H1 (cell line): ENCODE measurements at regions not wholly inside any gene's neighbourhood (a gene's known extent, or its start where the extent isn't known, plus 50 kb on each side); places are given as distances from the start of the nearest gene placed in this dataset.

Experiments used
- CTCF ChIA-PET: fragments of 300-600 bp; sonication (Branson Sonifier 250); formaldehyde crosslinking; loops from one replicate; lab custom pipeline; 2021; ENCODE audit not compliant: partially characterized antibody; lab: Charles Lee
- POLR2A ChIA-PET: fragments of 300-600 bp; sonication (Branson Sonifier 250); formaldehyde crosslinking; loops from one replicate; lab custom pipeline; 2021; ENCODE audit warnings: inconsistent platforms; ENCODE audit not compliant: partially characterized antibody; lab: Charles Lee
- DNase-seq, 2 experiments: peaks; one replicate each; pipeline versions ENCODE4 v3.0.0 to v3.0.0-alpha.2; 2010 to 2022; ENCODE audit warnings: low spot score in 2 of 2, low read depth in 1 of 2, mixed read lengths in 1 of 2
- FAIRE-seq: peaks from 2 replicates; lab custom pipeline; 2011; peaks lifted over from hg19 to GRCh38; lab: Jason Lieb, UNC
- H2AFZ ChIP-seq: 2 replicates; pipeline ENCODE4 v1.8.1; 2012; ENCODE audit warnings: low read length, inconsistent platforms
- H2AK5ac ChIP-seq: 2 replicates; pipeline ENCODE4 v1.6.1; 2013; ENCODE audit warnings: low read depth, low read length
- H2BK120ac ChIP-seq: replicated peaks from 2 replicates; pipeline ENCODE3; 2013; ENCODE audit warnings: low read depth, low read length, inconsistent platforms
- H2BK12ac ChIP-seq: 2 replicates; pipeline ENCODE4 v1.6.1; 2013; ENCODE audit warnings: low read depth, low read length
- H2BK15ac ChIP-seq: 2 replicates; pipeline ENCODE4 v1.6.1; 2013; ENCODE audit warnings: low read length
- H2BK20ac ChIP-seq: 2 replicates; pipeline ENCODE4 v1.6.1; 2013; ENCODE audit warnings: low read length
- H2BK5ac ChIP-seq: 2 replicates; pipeline ENCODE4 v1.6.1; 2013; ENCODE audit warnings: low read depth, low read length
- H3K14ac ChIP-seq: 2 replicates; pipeline ENCODE4 v1.6.1; 2013; ENCODE audit warnings: inconsistent platforms; ENCODE audit not compliant: insufficient read length
- H3K18ac ChIP-seq: 2 replicates; pipeline ENCODE4 v1.6.1; 2013; ENCODE audit warnings: low read length; ENCODE audit errors: extremely low read depth
- H3K23ac ChIP-seq: 2 replicates; pipeline ENCODE4 v1.6.1; 2013; ENCODE audit warnings: inconsistent platforms; ENCODE audit not compliant: insufficient read length
- H3K23me2 ChIP-seq: 2 replicates; pipeline ENCODE4 v1.6.1; 2013; ENCODE audit warnings: low read depth, low read length
- H3K27ac ChIP-seq: 2 replicates; pipeline ENCODE4 v1.6.1; 2011; ENCODE audit warnings: low read depth, low read length, inconsistent platforms
- H3K27me3 ChIP-seq, 4 experiments: replicated peaks in 1 of 4; 1 replicate in 1 of 4; 2 replicates in 3 of 4; pipeline versions ENCODE4 v1.6.1 to v1.8.1; 2011 to 2013; ENCODE audit warnings: low read length in 3 of 4, mild to moderate bottlenecking in 3 of 4, inconsistent platforms in 2 of 4, mixed read lengths in 2 of 4, moderate library complexity in 1 of 4; ENCODE audit not compliant: control insufficient read depth in 3 of 4, insufficient read depth in 3 of 4; ENCODE audit errors: extremely low read depth in 1 of 4
- H3K36me3 ChIP-seq, 4 experiments: 2 replicates each; pipeline versions ENCODE4 v1.6.1 to v1.8.1; 2011 to 2013; ENCODE audit warnings: mild to moderate bottlenecking in 4 of 4, low read length in 3 of 4, moderate library complexity in 2 of 4, control low read depth in 1 of 4, inconsistent platforms in 1 of 4; ENCODE audit not compliant: insufficient read depth in 4 of 4, control insufficient read depth in 2 of 4
- H3K4ac ChIP-seq: replicated peaks from 2 replicates; pipeline ENCODE3; 2013; ENCODE audit warnings: low read length, low read depth, mixed read lengths, inconsistent platforms; ENCODE audit not compliant: insufficient read length
- H3K4me1 ChIP-seq, 4 experiments: replicated peaks in 1 of 4; 1 replicate in 1 of 4; 2 replicates in 3 of 4; pipeline versions ENCODE4 v1.6.1 to v1.8.1; 2011 to 2013; ENCODE audit warnings: low read length in 3 of 4, inconsistent platforms in 2 of 4, mixed read lengths in 1 of 4; ENCODE audit not compliant: insufficient read depth in 4 of 4, control insufficient read depth in 3 of 4
- H3K4me2 ChIP-seq, 2 experiments: 2 replicates each; pipeline versions ENCODE4 v1.6.1 to v1.8.1; 2011 to 2013; ENCODE audit warnings: low read depth in 2 of 2, low read length in 2 of 2, control low read depth in 1 of 2, inconsistent platforms in 1 of 2, mild to moderate bottlenecking in 1 of 2; ENCODE audit not compliant: insufficient read depth in 1 of 2
- H3K4me3 ChIP-seq, 4 experiments: fragments of 200-600, 300-600 bp in 1 of 4; sonication (generic), shearing (Covaris generic), sonication (Bioruptor Twin) in 1 of 4; 2 replicates each; pipeline versions ENCODE4 v1.5.1 to v1.8.1; 2011 to 2016; ENCODE audit warnings: low read length in 4 of 4, low read depth in 3 of 4, control low read depth in 2 of 4, inconsistent platforms in 2 of 4, mild to moderate bottlenecking in 2 of 4, mixed read lengths in 1 of 4, moderate library complexity in 1 of 4; ENCODE audit not compliant: insufficient read depth in 2 of 4; ENCODE audit errors: extremely low read depth in 1 of 4
- H3K56ac ChIP-seq: replicated peaks from 2 replicates; pipeline ENCODE3; 2013; ENCODE audit warnings: low read depth, mild to moderate bottlenecking, mixed read lengths, low read length, inconsistent platforms; ENCODE audit not compliant: insufficient read length
- H3K79me1 ChIP-seq: 2 replicates; pipeline ENCODE4 v1.6.1; 2013; ENCODE audit warnings: low read depth, low read length, control low read depth
- H3K79me2 ChIP-seq, 2 experiments: 2 replicates each; pipeline versions ENCODE4 v1.6.1 to v1.8.1; 2012 to 2013; ENCODE audit warnings: low read length in 2 of 2, mild to moderate bottlenecking in 2 of 2, inconsistent platforms in 1 of 2; ENCODE audit not compliant: insufficient read depth in 2 of 2, control insufficient read depth in 1 of 2
- H3K9ac ChIP-seq, 4 experiments: replicated peaks in 1 of 4; 1 replicate in 1 of 4; 2 replicates in 3 of 4; pipeline versions ENCODE4 v1.6.1 to v1.8.1; 2011 to 2013; ENCODE audit warnings: low read depth in 3 of 4, low read length in 3 of 4, control low read depth in 2 of 4, mild to moderate bottlenecking in 2 of 4, moderate library complexity in 2 of 4, inconsistent platforms in 1 of 4; ENCODE audit errors: extremely low read depth in 1 of 4
- H3K9me3 ChIP-seq, 2 experiments: 2 replicates each; pipeline versions ENCODE4 v1.6.1 to v1.8.1; 2012 to 2013; ENCODE audit warnings: mild to moderate bottlenecking in 2 of 2, moderate library complexity in 2 of 2, control low read depth in 1 of 2, inconsistent platforms in 1 of 2, low read depth in 1 of 2, low read length in 1 of 2, mixed read lengths in 1 of 2; ENCODE audit not compliant: insufficient read depth in 2 of 2
- H4K20me1 ChIP-seq, 2 experiments: replicated peaks in 1 of 2; 2 replicates each; pipeline versions ENCODE3 to v1.8.1; 2011 to 2013; ENCODE audit warnings: inconsistent platforms in 2 of 2, low read length in 2 of 2, mild to moderate bottlenecking in 1 of 2; ENCODE audit not compliant: insufficient read depth in 2 of 2, control insufficient read depth in 1 of 2
- H4K5ac ChIP-seq: 2 replicates; pipeline ENCODE4 v1.6.1; 2013; ENCODE audit warnings: low read length, low read depth, mixed read lengths, inconsistent platforms; ENCODE audit not compliant: insufficient read length
- H4K8ac ChIP-seq: 2 replicates; pipeline ENCODE4 v1.8.0; 2013; ENCODE audit warnings: mild to moderate bottlenecking, moderate library complexity, low read length, inconsistent platforms; ENCODE audit not compliant: insufficient read depth; ENCODE audit errors: extremely low read depth
- H4K91ac ChIP-seq: replicated peaks from 2 replicates; pipeline ENCODE3; 2013; ENCODE audit warnings: low read length, mixed read lengths, inconsistent platforms; ENCODE audit not compliant: insufficient read length
- BRCA1 ChIP-seq: IDR thresholded peaks from 2 replicates; pipeline ENCODE4 v1.6.1; 2012; ENCODE audit warnings: low read depth, low read length, improper control_type of control experiment
- CREB1 ChIP-seq: IDR thresholded peaks from 2 replicates; pipeline ENCODE4 v1.6.1; 2012; ENCODE audit warnings: inconsistent platforms
- EGR1 ChIP-seq: IDR thresholded peaks from 2 replicates; pipeline ENCODE4 v1.6.1; 2011; ENCODE audit warnings: low read depth, low read length, borderline replicate concordance
- EP300 ChIP-seq, 2 experiments: IDR thresholded peaks; 1 replicate in 1 of 2; 2 replicates in 1 of 2; pipeline ENCODE4 v1.6.1; 2011 to 2012; ENCODE audit warnings: low read depth in 2 of 2, low read length in 2 of 2, mild to moderate bottlenecking in 2 of 2, borderline replicate concordance in 1 of 2, inconsistent platforms in 1 of 2, moderate library complexity in 1 of 2
- MAFK ChIP-seq: IDR thresholded peaks from 2 replicates; pipeline ENCODE4 v1.6.1; 2012; ENCODE audit warnings: low read depth, mild to moderate bottlenecking, improper control_type of control experiment, low read length
- SP2 ChIP-seq: IDR thresholded peaks from 2 replicates; pipeline ENCODE4 v1.6.1; 2012; ENCODE audit warnings: mild to moderate bottlenecking, low read length, inconsistent platforms
- SUZ12 ChIP-seq: fragments of 200-600 bp; sonication (generic); IDR thresholded peaks from 2 replicates; pipeline ENCODE4 v1.6.1; 2012; ENCODE audit warnings: mild to moderate bottlenecking, inconsistent platforms, low read length, moderate library complexity, mixed read lengths
- YY1 ChIP-seq: IDR thresholded peaks from 2 replicates; pipeline ENCODE4 v1.6.1; 2011; ENCODE audit warnings: low read depth, mild to moderate bottlenecking, low read length
- whole genome bisulfite sequencing, 2 experiments: shearing (Covaris generic) in 1 of 2; methylation state at CpG; one replicate each; pipeline versions ENCODE4 v1.1.6 to v1.1.7; 2013 to 2015; ENCODE audit warnings: low lambda C conversion rate in 2 of 2, mixed read lengths in 2 of 2, inconsistent platforms in 1 of 2, low coverage in 1 of 2, missing lambda C conversion rate in 1 of 2; ENCODE audit not compliant: insufficient replicate concordance in 2 of 2, insufficient coverage in 1 of 2, insufficient read length in 1 of 2; ENCODE audit errors: extremely low coverage in 1 of 2, missing lambda C conversion rate in 1 of 2; 5-methylcytosine and 5-hydroxymethylcytosine counted together

GRCh38 chr18:44123743-44124142 lies 556.9 kb upstream of the SETBP1 start:
- Histone ChIP-seq H3K4me2 (no peak overlapping the region), H2BK12ac (no peak overlapping the region), H3K36me3 (no peaks in the 10 kb centered on the region), H3K23me2 (no peaks in the 10 kb centered on the region), H4K91ac (no peak overlapping the region), H3K18ac (no peak overlapping the region), H3K9me3 (no peaks in the 10 kb centered on the region), H3K56ac (no peak overlapping the region), H3K14ac (no peak overlapping the region), H2BK120ac (no peak overlapping the region), H3K79me1 (no peaks in the 10 kb centered on the region), H3K27me3 (no peaks in the 10 kb centered on the region), H3K4me1 (no peaks in the 10 kb centered on the region), H3K23ac (no peak overlapping the region), H4K5ac (no peak overlapping the region), H3K27ac (no peak overlapping the region), H4K8ac (no peak overlapping the region), H3K9ac (no peak overlapping the region), H2AK5ac (no peak overlapping the region), H2BK5ac (no peak overlapping the region), H3K4ac (no peak overlapping the region), H2AFZ (no peak overlapping the region), H2BK20ac (no peak overlapping the region), H3K79me2 (no peaks in the 10 kb centered on the region), H3K4me3 (no peak overlapping the region), H4K20me1 (no peaks in the 10 kb centered on the region), H2BK15ac (no peak overlapping the region)
- TF ChIP-seq YY1, result no peak
- TF ChIP-seq SUZ12, result no peak
- TF ChIP-seq CREB1, result no peak
- no peak for TF ChIP-seq BRCA1
- TF ChIP-seq SP2, result no peak
- TF ChIP-seq MAFK, result no peak
- TF ChIP-seq EP300 (IDR thresholded peaks at IDR 0.05; ENCODE audit: borderline replicate concordance in 1 of 2, low read depth in 2 of 2, low read length in 2 of 2), result no peak
- TF ChIP-seq EGR1, result no peak
- 93% methylated on average over 2 of the region's 2 CpGs; no CpG with 5 or more reads in 1 of the 2 experiments for WGBS, 2 experiments
- CTCF ChIA-PET, result interaction anchor here (1.2 to 1.3 kb wide), 3 partner anchors 26 to 504 kb away, joined by 3 to 4 read pairs (median 3); no protein-coding TSS in a partner anchor
- FAIRE-seq (no peak), DNase-seq (no peak)
- POLR2A ChIA-PET, result no interaction called here
